Adrenal gland (tissue), 9 donors: ENCODE measurements at regions not wholly inside any gene's neighbourhood (a gene's known extent, or its start where the extent isn't known, plus 50 kb on each side); places are given as distances from the start of the nearest gene placed in this dataset.
A peak's percentile ranks its signal among the peaks of the same experiment; 100 is the strongest.

Experiments used
- DNase-seq, 7 donors: peaks; one replicate each; pipeline ENCODE4 v3.0.0-alpha.2; 2019 to 2020
- H3K27ac ChIP-seq, 5 donors: fragments of 200-600 bp; sonication (generic) in 4 of 5; 1 replicate in 3 of 5; 2 replicates in 2 of 5; pipeline versions ENCODE4 v1.5.1 to v1.8.0; 2016 to 2020; ENCODE audit warnings: mild to moderate bottlenecking in 1 of 5
- H3K27me3 ChIP-seq: fragments of 200-600 bp; 2 replicates; pipeline ENCODE4 v1.8.0; 2021
- H3K36me3 ChIP-seq, 2 donors: fragments of 200-600 bp; replicated peaks in 1 of 2; 1 replicate in 1 of 2; 2 replicates in 1 of 2; pipeline versions ENCODE4 v1.5.1 to v1.8.0; 2018 to 2022
- H3K4me1 ChIP-seq, 2 donors: fragments of 200-600 bp; replicated peaks in 1 of 2; 1 replicate in 1 of 2; 2 replicates in 1 of 2; pipeline versions ENCODE4 v1.5.1 to v1.8.0; 2018 to 2021
- H3K4me3 ChIP-seq, 4 donors: fragments of 200-600 bp; sonication (generic) in 3 of 4; one replicate each; pipeline ENCODE4 v1.5.1; 2016 to 2018
- H3K9me3 ChIP-seq, 3 donors: fragments of 200-600 bp; sonication (generic) in 1 of 3; replicated peaks in 1 of 3; 1 replicate in 2 of 3; 2 replicates in 1 of 3; pipeline versions ENCODE4 v1.5.1 to v1.8.0; 2016 to 2021
- POLR2A ChIP-seq, 2 donors: fragments of 450-650 bp; IDR thresholded peaks; one replicate each; pipeline ENCODE4 v1.6.1; 2017; ENCODE audit warnings: antibody characterized with exemption in 2 of 2, mild to moderate bottlenecking in 2 of 2, moderate library complexity in 1 of 2
- WGBS, 4 donors: extraction: QIAGEN DNeasy Blood & Tissue Kit in 2 of 4; methylation state at CpG; one replicate each; pipeline versions ENCODE4 v1.1.5 to v1.1.7; 2013 to 2017; 5-methylcytosine and 5-hydroxymethylcytosine counted together
- intact Hi-C, 2 donors: fragments of 100-400 bp; cut with DNase I; formaldehyde crosslinking; loops; one replicate each; pipeline versions ENCODE4 v1.14.1 to v1.15.0; 2022 to 2023
- TF ChIP-seq, protein P1 (sequence below), 6 experiments: fragments of 450-650 bp in 4 of 6; fragments of 200-600 bp in 2 of 6; sonication (generic) in 1 of 6; IDR thresholded peaks; 1 replicate in 5 of 6; 2 replicates in 1 of 6; pipeline versions ENCODE4 v1.5.1 to v1.8.0; 2016 to 2021; ENCODE audit warnings: antibody characterized with exemption in 6 of 6, mild to moderate bottlenecking in 2 of 6, moderate library complexity in 1 of 6
- donor health status: healthy with polysubstance abuse.
- donor health status: Bipolar disorder and iron deficiency.
- donor health status: DM: yes; HTN: yes; CAD: no.
- donor health status: DM: no; HTN: no; CAD: no.
- donor health status: DM: no; HTN: no; CAD: no.

DNA sequence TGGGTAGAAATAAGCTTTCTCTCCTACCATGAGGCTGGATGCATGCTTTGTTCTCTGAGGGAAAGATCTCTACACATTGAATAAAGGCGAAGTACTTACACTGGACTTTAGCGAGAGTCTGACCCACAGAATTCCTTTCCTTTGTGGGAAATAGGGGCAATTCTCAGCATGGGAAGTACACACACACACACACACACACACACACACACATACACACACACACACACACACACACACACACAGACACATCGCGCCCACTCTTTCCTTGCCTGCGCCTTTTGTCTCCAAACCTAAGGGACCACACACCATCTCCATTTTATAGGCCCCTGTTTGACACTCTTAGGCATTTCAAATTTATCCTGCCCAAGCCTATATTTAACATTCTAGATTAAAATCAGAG lies 83.8 kb downstream of the LUZP4 start:
- Histone ChIP-seq H3K27me3 (peaks cover 11% of the 10 kb centered on the region), H3K27ac (no peak overlapping the region), H3K4me1 (peaks cover 0 to 4% of the 10 kb centered on the region in 2 donors), H3K4me3 (no peak overlapping the region), H3K9me3 (no peaks in the 10 kb centered on the region), H3K36me3 (no peaks in the 10 kb centered on the region)
- TF ChIP-seq, protein P1, sequence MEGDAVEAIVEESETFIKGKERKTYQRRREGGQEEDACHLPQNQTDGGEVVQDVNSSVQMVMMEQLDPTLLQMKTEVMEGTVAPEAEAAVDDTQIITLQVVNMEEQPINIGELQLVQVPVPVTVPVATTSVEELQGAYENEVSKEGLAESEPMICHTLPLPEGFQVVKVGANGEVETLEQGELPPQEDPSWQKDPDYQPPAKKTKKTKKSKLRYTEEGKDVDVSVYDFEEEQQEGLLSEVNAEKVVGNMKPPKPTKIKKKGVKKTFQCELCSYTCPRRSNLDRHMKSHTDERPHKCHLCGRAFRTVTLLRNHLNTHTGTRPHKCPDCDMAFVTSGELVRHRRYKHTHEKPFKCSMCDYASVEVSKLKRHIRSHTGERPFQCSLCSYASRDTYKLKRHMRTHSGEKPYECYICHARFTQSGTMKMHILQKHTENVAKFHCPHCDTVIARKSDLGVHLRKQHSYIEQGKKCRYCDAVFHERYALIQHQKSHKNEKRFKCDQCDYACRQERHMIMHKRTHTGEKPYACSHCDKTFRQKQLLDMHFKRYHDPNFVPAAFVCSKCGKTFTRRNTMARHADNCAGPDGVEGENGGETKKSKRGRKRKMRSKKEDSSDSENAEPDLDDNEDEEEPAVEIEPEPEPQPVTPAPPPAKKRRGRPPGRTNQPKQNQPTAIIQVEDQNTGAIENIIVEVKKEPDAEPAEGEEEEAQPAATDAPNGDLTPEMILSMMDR (IDR thresholded peaks at IDR 0.05) = no peak
- no peak for TF ChIP-seq POLR2A (IDR thresholded peaks at IDR 0.05)
- intact Hi-C loops = no loop called here
- no peak for DNase-seq
- WGBS, 4 donors = 77 to 97% (median 88%) methylated on average over 5 of the region's 5 CpGs

DNA sequence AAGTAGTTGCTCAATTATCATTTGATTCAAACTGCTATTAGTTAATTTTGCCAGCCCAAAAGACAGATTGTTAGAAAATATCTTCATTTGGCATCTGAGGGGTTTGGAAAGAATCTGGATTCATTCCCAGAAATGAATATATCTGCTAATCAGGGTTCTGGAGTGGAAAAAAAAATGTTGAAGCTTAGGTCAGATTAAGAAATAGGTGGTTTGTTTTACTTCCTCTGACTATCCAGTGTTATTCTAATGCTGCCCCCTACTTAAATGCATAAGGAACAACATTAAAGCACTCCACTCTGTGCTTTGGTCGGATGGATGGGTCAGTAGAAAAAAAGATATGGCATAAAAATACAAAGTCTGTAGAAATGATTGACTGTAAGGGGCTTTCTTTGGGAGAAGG lies 89.0 kb downstream of the LUZP4 start:
- no peaks in the 10 kb centered on the region for H3K9me3 ChIP-seq
- no peak overlapping the region for H3K27ac ChIP-seq
- no peak overlapping the region for H3K4me3 ChIP-seq
- no peak for DNase-seq
- no peaks in the 10 kb centered on the region for H3K36me3 ChIP-seq
- H3K4me1 ChIP-seq = no peaks in the 10 kb centered on the region
- no peaks in the 10 kb centered on the region for H3K27me3 ChIP-seq
- intact Hi-C loops = no loop called here
- WGBS, 4 donors = 32 to 47% (median 41%) methylated on average over 1 of the region's 1 CpG
- TF ChIP-seq, protein P1 (IDR thresholded peaks at IDR 0.05) = peak in 2 of 6 experiments; percentile 8 to 15
- no peak for TF ChIP-seq POLR2A (IDR thresholded peaks at IDR 0.05)

DNA sequence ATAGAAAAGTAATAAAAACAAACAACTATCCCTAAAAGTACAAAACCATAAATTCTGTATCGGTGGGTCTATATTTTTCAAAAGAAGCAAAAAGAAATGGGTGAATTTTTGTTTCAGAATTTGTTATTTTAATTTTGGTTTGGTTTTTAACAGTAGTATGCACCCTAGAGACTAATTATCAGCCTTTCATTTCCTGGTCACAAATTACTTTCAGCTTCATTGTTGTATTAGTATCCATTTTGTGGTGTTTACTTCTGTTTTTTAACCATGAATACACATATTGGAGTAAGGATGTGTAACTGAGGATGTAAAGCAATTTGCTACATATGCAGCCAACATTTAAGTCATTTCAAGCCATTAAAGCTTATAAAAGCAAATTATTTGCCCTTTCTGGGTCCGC lies 97.8 kb downstream of the LUZP4 start:
- TF ChIP-seq, protein P1 (IDR thresholded peaks at IDR 0.05) = no peak
- TF ChIP-seq POLR2A (IDR thresholded peaks at IDR 0.05) = no peak
- no peak overlapping the region for H3K4me3 ChIP-seq
- H3K27ac ChIP-seq = no peak overlapping the region
- H3K36me3 ChIP-seq = no peaks in the 10 kb centered on the region
- no peaks in the 10 kb centered on the region for H3K4me1 ChIP-seq
- 83 to 97% (median 89%) methylated on average over 2 of the region's 2 CpGs for WGBS, 4 donors
- H3K27me3 ChIP-seq = no peaks in the 10 kb centered on the region
- H3K9me3 ChIP-seq = no peaks in the 10 kb centered on the region
- DNase-seq = no peak
- intact Hi-C loops = no loop called here

DNA sequence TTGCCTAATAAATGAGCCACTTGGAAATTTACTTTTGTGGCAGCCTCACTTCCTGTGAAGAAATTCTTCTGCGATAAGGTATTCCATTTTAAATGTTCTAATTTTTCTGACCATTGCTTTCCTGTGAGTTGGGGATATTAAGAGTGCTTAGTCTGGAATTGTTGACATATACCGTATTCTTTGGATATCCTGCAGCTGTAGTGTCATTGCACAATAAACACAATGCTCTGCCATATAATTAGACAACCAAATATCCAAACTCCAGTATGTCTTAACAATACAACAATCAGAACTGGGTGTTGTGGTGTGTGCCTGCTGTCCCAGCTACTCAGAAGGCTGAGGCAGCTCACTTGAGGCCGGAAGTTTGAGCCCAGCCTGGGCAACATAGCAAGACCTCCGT lies 99.4 kb downstream of the LUZP4 start:
- intact Hi-C loops = no loop called here
- DNase-seq = no peak

More for the DNA sequence above, 99.4 kb downstream of the LUZP4 start:
- no peaks in the 10 kb centered on the region for H3K36me3 ChIP-seq
- TF ChIP-seq, protein P1 (IDR thresholded peaks at IDR 0.05) = no peak
- no peak for TF ChIP-seq POLR2A (IDR thresholded peaks at IDR 0.05)
- H3K4me1 ChIP-seq = no peaks in the 10 kb centered on the region
- WGBS, 4 donors = 76 to 89% (median 80%) methylated on average over 4 of the region's 4 CpGs
- H3K27me3 ChIP-seq = no peaks in the 10 kb centered on the region
- no peaks in the 10 kb centered on the region for H3K9me3 ChIP-seq
- no peak overlapping the region for H3K4me3 ChIP-seq
- H3K27ac ChIP-seq = no peak overlapping the region
